ENCODE measurements at regions not wholly inside any gene's neighbourhood (a gene's known extent, or its start where the extent isn't known, plus 50 kb on each side); places are given as distances from the start of the nearest gene placed in this dataset.
"Not testable (repeated sequence)": the region's sequence is repeated elsewhere in the genome, so short reads cannot be mapped to it uniquely, and the experiment has no call there.

DNA sequence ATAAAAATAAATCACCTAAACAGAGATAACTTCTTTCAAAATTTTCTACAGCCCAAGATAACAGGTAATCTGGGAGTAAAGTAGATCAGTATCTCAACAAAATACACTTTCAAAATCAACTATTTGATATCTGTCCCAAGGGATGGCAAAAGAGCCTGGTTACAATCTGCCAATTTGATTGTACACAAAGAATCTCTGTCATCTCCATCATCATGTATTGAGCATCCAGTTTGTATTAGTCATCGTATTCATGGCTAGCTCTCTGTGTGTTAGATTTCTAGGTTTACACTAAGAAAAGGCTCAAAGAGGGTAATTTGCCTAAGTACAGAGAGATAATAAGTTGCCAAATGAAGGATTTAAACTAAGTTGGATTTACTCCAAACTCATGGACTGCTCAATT is 329.0 kb upstream of the NRSN1 start:
- TF ChIP-seq CTCF (IDR thresholded peaks at IDR 0.05) (no peak), POLR2A (IDR thresholded peaks at IDR 0.05) (no peak)
- WGBS, 2 donors = 81 to 86% methylated on average over 1 of the region's 1 CpG
- no peak overlapping the region for H3K27ac ChIP-seq
- H3K4me1 ChIP-seq = no peaks in the 10 kb centered on the region
- intact Hi-C loops (cut with DNase I) = no loop called here
- H3K4me3 ChIP-seq = no peak overlapping the region
- no peak for DNase-seq
- no peaks in the 10 kb centered on the region for H3K9me3 ChIP-seq
- no peak for ATAC-seq
- no peaks in the 10 kb centered on the region for H3K36me3 ChIP-seq (replicated peaks in 1 of 2; ENCODE audit: insufficient read depth in 1 of 2, low read depth in 2 of 2)
- H3K27me3 ChIP-seq = no peaks in the 10 kb centered on the region

DNA sequence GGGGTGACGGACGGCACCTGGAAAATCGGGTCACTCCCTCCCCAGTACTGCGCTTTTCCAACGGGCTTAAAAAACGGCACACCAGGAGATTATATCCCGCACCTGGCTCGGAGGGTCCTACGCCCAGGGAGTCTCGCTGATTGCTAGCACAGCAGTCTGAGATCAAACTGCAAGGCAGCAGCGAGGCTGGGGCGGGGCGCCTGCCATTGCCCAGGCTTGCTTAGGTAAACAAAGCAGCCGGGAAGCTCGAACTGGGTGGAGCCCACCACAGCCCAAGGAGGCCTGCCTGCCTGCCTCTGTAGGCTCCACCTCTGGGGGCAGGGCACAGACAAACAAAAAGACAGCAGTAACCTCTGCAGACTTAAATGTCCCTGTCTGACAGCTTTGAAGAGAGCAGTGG is 321.7 kb upstream of the NRSN1 start:
- H3K27me3 ChIP-seq; H3K4me3 ChIP-seq; H3K4me1 ChIP-seq; DNase-seq; H3K36me3 ChIP-seq (replicated peaks in 1 of 2; ENCODE audit: insufficient read depth in 1 of 2, low read depth in 2 of 2); intact Hi-C loops (cut with DNase I); H3K9me3 ChIP-seq; H3K27ac ChIP-seq; ATAC-seq: not testable (repeated sequence)
- 78 to 80% methylated on average over 11 to 14 of the region's 15 CpGs for WGBS, 2 donors

DNA sequence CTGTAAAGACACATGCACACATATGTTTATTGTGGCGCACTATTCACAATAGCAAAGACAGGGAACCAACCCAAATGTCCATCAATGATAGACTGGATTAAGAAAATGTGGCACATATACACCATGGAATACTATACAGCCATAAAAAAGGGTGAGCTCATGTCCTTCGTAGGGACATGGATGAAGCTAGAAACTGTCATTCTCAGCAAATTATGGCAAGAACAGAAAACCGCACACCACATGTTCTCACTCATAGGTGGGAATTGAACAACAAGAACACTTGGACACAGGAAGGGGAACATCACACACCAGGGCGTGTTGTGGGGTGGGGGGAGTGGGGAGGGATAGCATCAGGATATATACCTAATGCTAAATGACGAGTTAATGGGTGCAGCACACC is 304.9 kb upstream of the NRSN1 start:
- WGBS, 2 donors = 62 to 77% methylated on average over 5 of the region's 5 CpGs
- ATAC-seq; H3K36me3 ChIP-seq (replicated peaks in 1 of 2; ENCODE audit: insufficient read depth in 1 of 2, low read depth in 2 of 2); H3K27ac ChIP-seq; H3K4me1 ChIP-seq; intact Hi-C loops (cut with DNase I); H3K4me3 ChIP-seq; H3K27me3 ChIP-seq; H3K9me3 ChIP-seq; DNase-seq: not testable (repeated sequence)

DNA sequence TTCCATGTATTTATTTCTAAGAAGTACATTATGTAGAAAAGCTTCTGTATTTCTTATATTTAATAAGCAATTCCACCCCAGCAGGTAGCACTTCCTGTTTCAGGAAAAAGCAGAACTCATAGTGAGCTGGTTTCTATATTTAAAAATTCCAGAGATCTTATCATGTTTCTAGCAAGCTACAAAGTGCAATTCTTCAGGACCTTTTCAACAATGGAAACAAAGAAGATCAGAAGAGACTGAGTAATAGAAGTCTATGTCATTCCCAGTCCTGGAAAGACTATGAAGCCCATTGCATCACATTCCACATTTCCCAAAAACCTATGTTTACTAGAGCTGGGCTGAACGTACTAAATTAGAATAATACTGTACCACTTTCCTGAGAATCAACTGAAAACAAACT is 302.6 kb upstream of the NRSN1 start:
- no peak for TF ChIP-seq CTCF (IDR thresholded peaks at IDR 0.05)
- no peak for TF ChIP-seq POLR2A (IDR thresholded peaks at IDR 0.05)
- H3K27me3 ChIP-seq = no peaks in the 10 kb centered on the region
- no peaks in the 10 kb centered on the region for H3K36me3 ChIP-seq (replicated peaks in 1 of 2; ENCODE audit: insufficient read depth in 1 of 2, low read depth in 2 of 2)
- DNase-seq = no peak
- H3K9me3 ChIP-seq = no peaks in the 10 kb centered on the region
- H3K4me1 ChIP-seq = no peaks in the 10 kb centered on the region
- ATAC-seq = no peak
- intact Hi-C loops (cut with DNase I) = no loop called here
- WGBS, 2 donors = 27 to 56% methylated on average over 1 of the region's 1 CpG
- H3K27ac ChIP-seq = no peak overlapping the region
- H3K4me3 ChIP-seq = no peak overlapping the region

DNA sequence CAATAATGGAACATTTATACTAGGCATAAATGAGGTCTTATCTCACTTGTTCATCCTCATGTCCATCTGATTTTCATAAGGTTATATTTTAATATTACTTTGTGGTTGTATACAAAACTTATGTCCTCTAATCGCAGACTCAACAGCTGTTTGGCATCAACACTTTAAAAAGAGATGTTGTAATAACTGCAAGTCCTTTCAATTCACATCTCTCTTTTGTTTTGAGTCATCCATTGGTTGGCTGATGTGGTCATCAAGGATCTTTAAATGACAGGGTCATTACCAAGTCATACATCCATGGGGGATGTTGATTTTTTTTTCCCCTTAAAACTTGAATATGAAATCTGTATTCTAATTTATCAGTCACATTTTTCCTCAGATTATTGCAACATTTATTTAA is 299.4 kb upstream of the NRSN1 start:
- H3K27me3 ChIP-seq = no peaks in the 10 kb centered on the region
- no peaks in the 10 kb centered on the region for H3K9me3 ChIP-seq
- intact Hi-C loops (cut with DNase I) = no loop called here
- no peak for DNase-seq
- WGBS, 2 donors = 72 to 82% methylated on average over 1 of the region's 1 CpG
- no peak overlapping the region for H3K27ac ChIP-seq
- no peak for ATAC-seq
- no peak overlapping the region for H3K4me3 ChIP-seq
- no peaks in the 10 kb centered on the region for H3K36me3 ChIP-seq (replicated peaks in 1 of 2; ENCODE audit: insufficient read depth in 1 of 2, low read depth in 2 of 2)
- TF ChIP-seq POLR2A (IDR thresholded peaks at IDR 0.05) (no peak), CTCF (IDR thresholded peaks at IDR 0.05) (no peak)
- no peaks in the 10 kb centered on the region for H3K4me1 ChIP-seq

DNA sequence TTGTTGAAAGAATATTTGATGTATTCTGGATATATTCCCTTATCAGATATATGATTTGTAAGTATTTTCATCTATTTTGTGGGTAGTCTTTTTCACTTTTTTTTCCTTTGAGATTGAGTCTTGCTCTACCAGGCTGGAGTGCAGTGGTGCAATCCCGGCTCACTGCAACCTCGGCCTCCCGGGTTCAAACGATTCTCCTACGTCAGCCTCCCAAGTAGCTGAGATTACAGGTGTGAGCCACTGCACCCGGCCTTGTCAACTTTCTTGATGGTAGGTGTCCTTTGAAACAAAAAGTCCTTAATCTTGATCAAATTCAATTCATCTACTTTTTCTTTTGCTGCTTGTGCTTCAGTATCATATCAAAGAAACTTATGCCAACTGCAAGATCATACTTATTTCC is 297.2 kb upstream of the NRSN1 start:
- TF ChIP-seq CTCF (IDR thresholded peaks at IDR 0.05) (no peak), POLR2A (IDR thresholded peaks at IDR 0.05) (no peak)
- H3K27ac ChIP-seq = no peak overlapping the region
- H3K9me3 ChIP-seq = no peaks in the 10 kb centered on the region
- WGBS, 2 donors = 86 to 88% methylated on average over 6 of the region's 6 CpGs
- no peaks in the 10 kb centered on the region for H3K27me3 ChIP-seq
- intact Hi-C loops (cut with DNase I) = no loop called here
- H3K4me3 ChIP-seq = no peak overlapping the region
- ATAC-seq (no peak), DNase-seq (no peak)
- H3K36me3 ChIP-seq (replicated peaks in 1 of 2; ENCODE audit: insufficient read depth in 1 of 2, low read depth in 2 of 2) = no peaks in the 10 kb centered on the region
- H3K4me1 ChIP-seq = no peaks in the 10 kb centered on the region
